ENCODE measurements at regions not wholly inside any gene's neighbourhood (a gene's known extent, or its start where the extent isn't known, plus 50 kb on each side); places are given as distances from the start of the nearest gene placed in this dataset.

DNA sequence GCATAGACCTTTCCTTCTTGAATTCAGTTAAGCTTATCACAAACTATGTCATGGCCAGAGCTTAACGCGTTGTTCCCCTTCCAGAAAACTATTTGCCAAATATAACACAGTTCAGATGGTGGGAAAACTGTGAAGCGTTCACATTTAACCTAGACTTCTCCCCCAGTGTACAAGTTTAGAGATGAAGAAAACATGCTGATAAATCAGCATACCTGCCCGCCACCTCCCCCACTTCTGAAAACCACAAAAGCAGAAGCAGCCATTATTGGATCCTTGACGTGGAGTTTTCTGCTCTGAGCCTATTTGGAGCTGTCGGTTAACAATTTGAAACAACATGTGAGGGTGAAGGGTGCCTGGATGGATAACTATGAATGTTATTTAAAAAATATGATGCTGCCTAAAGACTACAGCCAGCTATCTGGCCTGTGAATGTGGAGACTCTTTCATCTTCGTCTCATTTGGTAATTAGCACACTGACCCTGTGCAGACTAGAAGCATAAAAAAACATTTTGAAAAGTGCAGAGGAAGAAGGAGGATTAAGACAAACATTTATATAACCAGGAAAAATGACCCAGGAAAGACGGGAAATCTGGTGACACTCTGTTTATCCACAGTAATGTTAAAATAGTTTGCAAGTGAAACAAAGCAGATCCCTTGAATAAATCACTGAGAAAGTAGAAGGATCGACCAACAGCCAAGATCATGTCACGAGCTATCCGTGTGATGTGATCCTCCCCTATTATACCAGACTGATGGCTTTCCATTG lies 408.2 kb downstream of the AEBP2 start:
- TF ChIP-seq ZNF70 (CRISPR knock-in tag; IDR thresholded peaks at IDR 0.05), result no peak
- no peak for TF ChIP-seq BACH2 (CRISPR knock-in tag; IDR thresholded peaks at IDR 0.05; ENCODE audit: borderline replicate concordance)
- TF ChIP-seq TCF4 (CRISPR knock-in tag; IDR thresholded peaks at IDR 0.05; ENCODE audit: borderline replicate concordance), result no peak
- TF ChIP-seq ZNF565 (CRISPR knock-in tag; conservative IDR thresholded peaks at IDR 0.05; ENCODE audit: low read depth), result no peak
- 0 out of 2 replicates have a peak, but pooled peaks have one; percentile 9 for TF ChIP-seq TOX (CRISPR knock-in tag; IDR thresholded peaks at IDR 0.05; ENCODE audit: borderline replicate concordance)
- no peak for TF ChIP-seq ESRRG (CRISPR knock-in tag; IDR thresholded peaks at IDR 0.05)
- peak; percentile 35; the same call in 1 of the 2 replicates for TF ChIP-seq ISL1 (CRISPR knock-in tag; IDR thresholded peaks at IDR 0.05)
- TF ChIP-seq RARB (CRISPR knock-in tag; IDR thresholded peaks at IDR 0.05), result 0 out of 2 replicates have a peak, but pooled peaks have one; percentile 23
- peak; percentile 52 for ATAC-seq

DNA sequence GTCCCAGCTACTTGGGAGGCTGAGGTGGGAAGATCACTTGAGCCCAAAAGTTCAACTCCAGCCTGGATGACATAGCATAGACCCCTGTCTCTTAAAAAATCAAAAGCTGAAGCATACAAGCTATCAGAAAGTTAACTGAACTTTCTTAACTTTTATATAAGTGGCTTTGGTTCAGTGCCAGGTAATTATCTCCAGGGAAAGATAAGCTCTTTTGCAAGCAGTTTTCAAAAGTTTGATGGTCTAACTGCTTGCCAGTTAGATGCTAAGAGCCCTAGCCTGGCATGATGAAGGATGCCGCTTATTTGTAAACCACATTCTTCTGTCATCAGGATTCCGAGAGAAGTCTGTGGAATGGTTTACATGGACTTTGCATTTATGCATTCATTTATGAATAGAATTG lies 409.1 kb downstream of the AEBP2 start:
- no peak for TF ChIP-seq BACH2 (CRISPR knock-in tag; IDR thresholded peaks at IDR 0.05; ENCODE audit: borderline replicate concordance)
- TF ChIP-seq, protein P1, sequence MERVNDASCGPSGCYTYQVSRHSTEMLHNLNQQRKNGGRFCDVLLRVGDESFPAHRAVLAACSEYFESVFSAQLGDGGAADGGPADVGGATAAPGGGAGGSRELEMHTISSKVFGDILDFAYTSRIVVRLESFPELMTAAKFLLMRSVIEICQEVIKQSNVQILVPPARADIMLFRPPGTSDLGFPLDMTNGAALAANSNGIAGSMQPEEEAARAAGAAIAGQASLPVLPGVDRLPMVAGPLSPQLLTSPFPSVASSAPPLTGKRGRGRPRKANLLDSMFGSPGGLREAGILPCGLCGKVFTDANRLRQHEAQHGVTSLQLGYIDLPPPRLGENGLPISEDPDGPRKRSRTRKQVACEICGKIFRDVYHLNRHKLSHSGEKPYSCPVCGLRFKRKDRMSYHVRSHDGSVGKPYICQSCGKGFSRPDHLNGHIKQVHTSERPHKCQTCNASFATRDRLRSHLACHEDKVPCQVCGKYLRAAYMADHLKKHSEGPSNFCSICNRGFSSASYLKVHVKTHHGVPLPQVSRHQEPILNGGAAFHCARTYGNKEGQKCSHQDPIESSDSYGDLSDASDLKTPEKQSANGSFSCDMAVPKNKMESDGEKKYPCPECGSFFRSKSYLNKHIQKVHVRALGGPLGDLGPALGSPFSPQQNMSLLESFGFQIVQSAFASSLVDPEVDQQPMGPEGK (CRISPR knock-in tag; IDR thresholded peaks at IDR 0.05; ENCODE audit: borderline replicate concordance), result no peak
- TF ChIP-seq, protein P2, sequence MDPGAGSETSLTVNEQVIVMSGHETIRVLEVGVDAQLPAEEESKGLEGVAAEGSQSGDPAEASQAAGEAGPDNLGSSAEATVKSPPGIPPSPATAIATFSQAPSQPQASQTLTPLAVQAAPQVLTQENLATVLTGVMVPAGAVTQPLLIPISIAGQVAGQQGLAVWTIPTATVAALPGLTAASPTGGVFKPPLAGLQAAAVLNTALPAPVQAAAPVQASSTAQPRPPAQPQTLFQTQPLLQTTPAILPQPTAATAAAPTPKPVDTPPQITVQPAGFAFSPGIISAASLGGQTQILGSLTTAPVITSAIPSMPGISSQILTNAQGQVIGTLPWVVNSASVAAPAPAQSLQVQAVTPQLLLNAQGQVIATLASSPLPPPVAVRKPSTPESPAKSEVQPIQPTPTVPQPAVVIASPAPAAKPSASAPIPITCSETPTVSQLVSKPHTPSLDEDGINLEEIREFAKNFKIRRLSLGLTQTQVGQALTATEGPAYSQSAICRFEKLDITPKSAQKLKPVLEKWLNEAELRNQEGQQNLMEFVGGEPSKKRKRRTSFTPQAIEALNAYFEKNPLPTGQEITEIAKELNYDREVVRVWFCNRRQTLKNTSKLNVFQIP (CRISPR knock-in tag; IDR thresholded peaks at IDR 0.05; ENCODE audit: borderline replicate concordance, low read depth), result no peak
- TF ChIP-seq ZNF565 (CRISPR knock-in tag; conservative IDR thresholded peaks at IDR 0.05; ENCODE audit: low read depth), result no peak
- TF ChIP-seq TCF4 (CRISPR knock-in tag; IDR thresholded peaks at IDR 0.05; ENCODE audit: borderline replicate concordance), result no peak
- TF ChIP-seq ARNTL (CRISPR knock-in tag; IDR thresholded peaks at IDR 0.05; ENCODE audit: borderline replicate concordance, low read depth), result no peak
- no peak for TF ChIP-seq TOX (CRISPR knock-in tag; IDR thresholded peaks at IDR 0.05; ENCODE audit: borderline replicate concordance)
- TF ChIP-seq PPARA (CRISPR knock-in tag; IDR thresholded peaks at IDR 0.05; ENCODE audit: borderline replicate concordance), result no peak
- no peak for TF ChIP-seq ZNF8 (CRISPR knock-in tag; IDR thresholded peaks at IDR 0.05)
- TF ChIP-seq, protein P3, sequence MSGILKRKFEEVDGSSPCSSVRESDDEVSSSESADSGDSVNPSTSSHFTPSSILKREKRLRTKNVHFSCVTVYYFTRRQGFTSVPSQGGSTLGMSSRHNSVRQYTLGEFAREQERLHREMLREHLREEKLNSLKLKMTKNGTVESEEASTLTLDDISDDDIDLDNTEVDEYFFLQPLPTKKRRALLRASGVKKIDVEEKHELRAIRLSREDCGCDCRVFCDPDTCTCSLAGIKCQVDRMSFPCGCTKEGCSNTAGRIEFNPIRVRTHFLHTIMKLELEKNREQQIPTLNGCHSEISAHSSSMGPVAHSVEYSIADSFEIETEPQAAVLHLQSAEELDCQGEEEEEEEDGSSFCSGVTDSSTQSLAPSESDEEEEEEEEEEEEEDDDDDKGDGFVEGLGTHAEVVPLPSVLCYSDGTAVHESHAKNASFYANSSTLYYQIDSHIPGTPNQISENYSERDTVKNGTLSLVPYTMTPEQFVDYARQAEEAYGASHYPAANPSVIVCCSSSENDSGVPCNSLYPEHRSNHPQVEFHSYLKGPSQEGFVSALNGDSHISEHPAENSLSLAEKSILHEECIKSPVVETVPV (CRISPR knock-in tag; IDR thresholded peaks at IDR 0.05), result no peak
- no peak for TF ChIP-seq ZFP3 (CRISPR knock-in tag; IDR thresholded peaks at IDR 0.05)
- ATAC-seq, result no peak

DNA sequence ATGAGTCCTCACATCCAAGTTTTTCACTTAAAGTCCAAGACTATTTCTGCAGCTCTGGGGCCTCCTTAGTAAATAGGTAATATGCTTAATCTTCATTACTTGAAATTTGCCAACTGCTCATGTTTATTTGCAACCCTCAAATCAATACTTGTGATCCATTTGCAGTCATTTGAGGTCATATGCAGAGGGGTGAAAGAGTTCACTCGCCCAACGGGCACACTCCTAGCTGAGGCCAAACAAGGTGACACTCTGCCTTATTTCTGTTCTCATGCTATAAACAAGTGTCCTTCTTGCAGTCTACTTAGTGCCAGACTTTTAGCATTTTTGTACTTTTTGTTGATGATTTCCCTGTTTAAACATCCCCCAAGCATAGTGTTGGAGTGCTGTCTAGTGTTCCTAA lies 409.9 kb downstream of the AEBP2 start:
- no peak for TF ChIP-seq ZNF70 (CRISPR knock-in tag; IDR thresholded peaks at IDR 0.05)
- no peak for TF ChIP-seq ZNF8 (CRISPR knock-in tag; IDR thresholded peaks at IDR 0.05)
- no peak for TF ChIP-seq ZFP30 (CRISPR knock-in tag; IDR thresholded peaks at IDR 0.05)
- TF ChIP-seq ARNTL (CRISPR knock-in tag; IDR thresholded peaks at IDR 0.05; ENCODE audit: borderline replicate concordance, low read depth), result no peak
- TF ChIP-seq SNAI2 (CRISPR knock-in tag; IDR thresholded peaks at IDR 0.05), result no peak
- no peak for TF ChIP-seq RARB (CRISPR knock-in tag; IDR thresholded peaks at IDR 0.05)
- no peak for TF ChIP-seq ZNF565 (CRISPR knock-in tag; conservative IDR thresholded peaks at IDR 0.05; ENCODE audit: low read depth)
- TF ChIP-seq, protein P2 (CRISPR knock-in tag; IDR thresholded peaks at IDR 0.05; ENCODE audit: borderline replicate concordance, low read depth), result no peak
- no peak for TF ChIP-seq ISL1 (CRISPR knock-in tag; IDR thresholded peaks at IDR 0.05)
- TF ChIP-seq, protein P3 (CRISPR knock-in tag; IDR thresholded peaks at IDR 0.05), result no peak
- TF ChIP-seq GLIS3 (CRISPR knock-in tag; IDR thresholded peaks at IDR 0.05), result no peak
- TF ChIP-seq, protein P1 (CRISPR knock-in tag; IDR thresholded peaks at IDR 0.05; ENCODE audit: borderline replicate concordance), result no peak
- TF ChIP-seq TOX (CRISPR knock-in tag; IDR thresholded peaks at IDR 0.05; ENCODE audit: borderline replicate concordance), result no peak
- ATAC-seq, result no peak

Measured in SK-N-SH treated with all-trans-retinoic acid at 6 μM for 48 hours (cell line).